ENCODE measurements at regions not wholly inside any gene's neighbourhood (a gene's known extent, or its start where the extent isn't known, plus 50 kb on each side); places are given as distances from the start of the nearest gene placed in this dataset.
"Not testable (repeated sequence)": the region's sequence is repeated elsewhere in the genome, so short reads cannot be mapped to it uniquely, and the experiment has no call there.

- no peak overlapping the region for H3K27ac ChIP-seq (ENCODE audit: insufficient read depth, low read depth, low read length, poor library complexity, severe bottlenecking)
- no peaks in the 10 kb centered on the region for H3K27me3 ChIP-seq (ENCODE audit: control insufficient read depth, insufficient read depth, low read length, poor library complexity, severe bottlenecking)
- H3K4me3 ChIP-seq (ENCODE audit: insufficient read depth, low read depth, low read length), result no peak overlapping the region
- H3K36me3 ChIP-seq (ENCODE audit: control insufficient read depth, insufficient read depth, low read length), result no peaks in the 10 kb centered on the region
- no peaks in the 10 kb centered on the region for H3K9me3 ChIP-seq (ENCODE audit: control insufficient read depth, low read length)
- H3K4me1 ChIP-seq (ENCODE audit: control insufficient read depth, insufficient read depth, low read length), result no peaks in the 10 kb centered on the region
- WGBS, 2 experiments, result 96 to 98% methylated on average over 4 of the region's 4 CpGs
These were observed 429.1 kb downstream of the SEMA3D start for GRCh38 chr7:84757761-84758160.

GRCh38 chr7:84746353-84746752, 440.5 kb downstream of the SEMA3D start:
- no peak overlapping the region for H3K4me3 ChIP-seq (ENCODE audit: insufficient read depth, low read depth, low read length)
- H3K27ac ChIP-seq (ENCODE audit: insufficient read depth, low read depth, low read length, poor library complexity, severe bottlenecking), result no peak overlapping the region
- no peaks in the 10 kb centered on the region for H3K9me3 ChIP-seq (ENCODE audit: control insufficient read depth, low read length)
- H3K36me3 ChIP-seq (ENCODE audit: control insufficient read depth, insufficient read depth, low read length), result no peaks in the 10 kb centered on the region
- WGBS, 2 experiments, result 86 to 91% methylated on average over 2 of the region's 2 CpGs
- H3K27me3 ChIP-seq (ENCODE audit: control insufficient read depth, insufficient read depth, low read length, poor library complexity, severe bottlenecking), result no peaks in the 10 kb centered on the region
- no peaks in the 10 kb centered on the region for H3K4me1 ChIP-seq (ENCODE audit: control insufficient read depth, insufficient read depth, low read length)

GRCh38 chr7:84744385-84744784, 442.5 kb downstream of the SEMA3D start:
- Histone ChIP-seq H3K27me3 (ENCODE audit: control insufficient read depth, insufficient read depth, low read length, poor library complexity, severe bottlenecking) (no peaks in the 10 kb centered on the region), H3K36me3 (ENCODE audit: control insufficient read depth, insufficient read depth, low read length) (no peaks in the 10 kb centered on the region), H3K9me3 (ENCODE audit: control insufficient read depth, low read length) (no peaks in the 10 kb centered on the region), H3K4me1 (ENCODE audit: control insufficient read depth, insufficient read depth, low read length) (no peaks in the 10 kb centered on the region), H3K4me3 (ENCODE audit: insufficient read depth, low read depth, low read length) (no peak overlapping the region), H3K27ac (ENCODE audit: insufficient read depth, low read depth, low read length, poor library complexity, severe bottlenecking) (no peak overlapping the region)
- WGBS, 2 experiments, result 98% methylated on average over 3 of the region's 3 CpGs; no CpG with 5 or more reads in 1 of the 2 experiments

- Histone ChIP-seq H3K27ac (ENCODE audit: insufficient read depth, low read depth, low read length, poor library complexity, severe bottlenecking) (no peak overlapping the region), H3K27me3 (ENCODE audit: control insufficient read depth, insufficient read depth, low read length, poor library complexity, severe bottlenecking) (no peaks in the 10 kb centered on the region), H3K9me3 (ENCODE audit: control insufficient read depth, low read length) (no peaks in the 10 kb centered on the region), H3K4me3 (ENCODE audit: insufficient read depth, low read depth, low read length) (no peak overlapping the region), H3K4me1 (ENCODE audit: control insufficient read depth, insufficient read depth, low read length) (no peaks in the 10 kb centered on the region), H3K36me3 (ENCODE audit: control insufficient read depth, insufficient read depth, low read length) (no peaks in the 10 kb centered on the region)
- 93% methylated on average over 3 to 6 of the region's 9 CpGs for WGBS, 2 experiments
These were observed 448.2 kb downstream of the SEMA3D start for GRCh38 chr7:84738583-84739150.

- Histone ChIP-seq H3K4me1 (ENCODE audit: control insufficient read depth, insufficient read depth, low read length) (no peaks in the 10 kb centered on the region), H3K4me3 (ENCODE audit: insufficient read depth, low read depth, low read length) (no peak overlapping the region), H3K27me3 (ENCODE audit: control insufficient read depth, insufficient read depth, low read length, poor library complexity, severe bottlenecking) (no peaks in the 10 kb centered on the region), H3K36me3 (ENCODE audit: control insufficient read depth, insufficient read depth, low read length) (no peaks in the 10 kb centered on the region), H3K27ac (ENCODE audit: insufficient read depth, low read depth, low read length, poor library complexity, severe bottlenecking) (no peak overlapping the region), H3K9me3 (ENCODE audit: control insufficient read depth, low read length) (no peaks in the 10 kb centered on the region)
- WGBS, 2 experiments, result 100% methylated on average over 1 of the region's 1 CpG; no CpG with 5 or more reads in 1 of the 2 experiments
These were observed 451.2 kb downstream of the SEMA3D start for GRCh38 chr7:84735677-84736076.

GRCh38 chr7:84735011-84735410, 451.8 kb downstream of the SEMA3D start:
- 89 to 93% methylated on average over 3 of the region's 3 CpGs for WGBS, 2 experiments
- Histone ChIP-seq H3K4me3 (ENCODE audit: insufficient read depth, low read depth, low read length) (no peak overlapping the region), H3K36me3 (ENCODE audit: control insufficient read depth, insufficient read depth, low read length) (no peaks in the 10 kb centered on the region), H3K9me3 (ENCODE audit: control insufficient read depth, low read length) (no peaks in the 10 kb centered on the region), H3K27me3 (ENCODE audit: control insufficient read depth, insufficient read depth, low read length, poor library complexity, severe bottlenecking) (no peaks in the 10 kb centered on the region), H3K27ac (ENCODE audit: insufficient read depth, low read depth, low read length, poor library complexity, severe bottlenecking) (no peak overlapping the region), H3K4me1 (ENCODE audit: control insufficient read depth, insufficient read depth, low read length) (no peaks in the 10 kb centered on the region)

- not testable (repeated sequence) for H3K4me1 ChIP-seq (ENCODE audit: control insufficient read depth, insufficient read depth, low read length); H3K36me3 ChIP-seq (ENCODE audit: control insufficient read depth, insufficient read depth, low read length); H3K27me3 ChIP-seq (ENCODE audit: control insufficient read depth, insufficient read depth, low read length, poor library complexity, severe bottlenecking); H3K9me3 ChIP-seq (ENCODE audit: control insufficient read depth, low read length); H3K4me3 ChIP-seq (ENCODE audit: insufficient read depth, low read depth, low read length); H3K27ac ChIP-seq (ENCODE audit: insufficient read depth, low read depth, low read length, poor library complexity, severe bottlenecking)
- 88 to 91% methylated on average over 1 to 2 of the region's 2 CpGs for WGBS, 2 experiments
These were observed 452.9 kb downstream of the SEMA3D start for GRCh38 chr7:84733976-84734375.

GRCh38 chr7:84730864-84731263, 456.0 kb downstream of the SEMA3D start:
- H3K4me3 ChIP-seq (ENCODE audit: insufficient read depth, low read depth, low read length); H3K27ac ChIP-seq (ENCODE audit: insufficient read depth, low read depth, low read length, poor library complexity, severe bottlenecking); H3K27me3 ChIP-seq (ENCODE audit: control insufficient read depth, insufficient read depth, low read length, poor library complexity, severe bottlenecking); H3K36me3 ChIP-seq (ENCODE audit: control insufficient read depth, insufficient read depth, low read length); H3K4me1 ChIP-seq (ENCODE audit: control insufficient read depth, insufficient read depth, low read length); H3K9me3 ChIP-seq (ENCODE audit: control insufficient read depth, low read length): not testable (repeated sequence)
- WGBS, 2 experiments, result 78 to 91% methylated on average over 3 to 4 of the region's 4 CpGs

GRCh38 chr7:84729284-84729683, 457.6 kb downstream of the SEMA3D start:
- Histone ChIP-seq H3K36me3 (ENCODE audit: control insufficient read depth, insufficient read depth, low read length) (no peaks in the 10 kb centered on the region), H3K27ac (ENCODE audit: insufficient read depth, low read depth, low read length, poor library complexity, severe bottlenecking) (no peak overlapping the region), H3K27me3 (ENCODE audit: control insufficient read depth, insufficient read depth, low read length, poor library complexity, severe bottlenecking) (no peaks in the 10 kb centered on the region), H3K4me3 (ENCODE audit: insufficient read depth, low read depth, low read length) (no peak overlapping the region), H3K9me3 (ENCODE audit: control insufficient read depth, low read length) (no peaks in the 10 kb centered on the region), H3K4me1 (ENCODE audit: control insufficient read depth, insufficient read depth, low read length) (no peaks in the 10 kb centered on the region)
- WGBS, 2 experiments, result 93 to 94% methylated on average over 1 of the region's 1 CpG

GRCh38 chr7:84722734-84723133, 464.1 kb downstream of the SEMA3D start:
- H3K4me3 ChIP-seq (ENCODE audit: insufficient read depth, low read depth, low read length), result no peak overlapping the region
- H3K4me1 ChIP-seq (ENCODE audit: control insufficient read depth, insufficient read depth, low read length), result no peaks in the 10 kb centered on the region
- no peak overlapping the region for H3K27ac ChIP-seq (ENCODE audit: insufficient read depth, low read depth, low read length, poor library complexity, severe bottlenecking)
- H3K36me3 ChIP-seq (ENCODE audit: control insufficient read depth, insufficient read depth, low read length), result no peaks in the 10 kb centered on the region
- no peaks in the 10 kb centered on the region for H3K27me3 ChIP-seq (ENCODE audit: control insufficient read depth, insufficient read depth, low read length, poor library complexity, severe bottlenecking)
- WGBS, 2 experiments, result 92 to 94% methylated on average over 3 of the region's 3 CpGs
- H3K9me3 ChIP-seq (ENCODE audit: control insufficient read depth, low read length), result no peaks in the 10 kb centered on the region

GRCh38 chr7:84722086-84722485, 464.8 kb downstream of the SEMA3D start:
- Histone ChIP-seq H3K36me3 (ENCODE audit: control insufficient read depth, insufficient read depth, low read length) (no peaks in the 10 kb centered on the region), H3K4me1 (ENCODE audit: control insufficient read depth, insufficient read depth, low read length) (no peaks in the 10 kb centered on the region), H3K9me3 (ENCODE audit: control insufficient read depth, low read length) (no peaks in the 10 kb centered on the region), H3K27me3 (ENCODE audit: control insufficient read depth, insufficient read depth, low read length, poor library complexity, severe bottlenecking) (no peaks in the 10 kb centered on the region), H3K4me3 (ENCODE audit: insufficient read depth, low read depth, low read length) (no peak overlapping the region), H3K27ac (ENCODE audit: insufficient read depth, low read depth, low read length, poor library complexity, severe bottlenecking) (no peak overlapping the region)
- 88 to 99% methylated on average over 2 to 3 of the region's 3 CpGs for WGBS, 2 experiments
